ENCODE measurements at regions not wholly inside any gene's neighbourhood (a gene's known extent, or its start where the extent isn't known, plus 50 kb on each side); places are given as distances from the start of the nearest gene placed in this dataset.
"Not testable (repeated sequence)": the region's sequence is repeated elsewhere in the genome, so short reads cannot be mapped to it uniquely, and the experiment has no call there.

DNA sequence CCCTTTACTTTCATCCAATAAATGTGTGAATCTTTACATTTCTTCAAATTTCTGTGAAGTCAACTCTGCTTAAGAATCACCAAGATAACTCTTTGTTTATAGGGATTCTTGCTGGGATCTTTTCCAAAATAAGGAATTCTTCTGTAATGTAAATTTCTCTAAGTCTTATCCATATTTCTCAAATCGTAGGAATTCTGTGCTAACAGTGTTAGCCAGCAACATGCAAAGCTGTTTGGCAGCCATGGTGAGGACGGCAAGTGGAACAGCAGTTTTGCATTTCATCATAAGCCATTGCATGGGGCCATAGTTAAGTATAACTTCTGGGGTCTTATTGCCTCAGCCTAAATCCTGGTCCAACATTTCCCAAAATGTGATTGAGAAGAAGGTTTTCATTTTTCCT lies 310.5 kb upstream of the PRR16 start:
- no peak for DNase-seq

DNA sequence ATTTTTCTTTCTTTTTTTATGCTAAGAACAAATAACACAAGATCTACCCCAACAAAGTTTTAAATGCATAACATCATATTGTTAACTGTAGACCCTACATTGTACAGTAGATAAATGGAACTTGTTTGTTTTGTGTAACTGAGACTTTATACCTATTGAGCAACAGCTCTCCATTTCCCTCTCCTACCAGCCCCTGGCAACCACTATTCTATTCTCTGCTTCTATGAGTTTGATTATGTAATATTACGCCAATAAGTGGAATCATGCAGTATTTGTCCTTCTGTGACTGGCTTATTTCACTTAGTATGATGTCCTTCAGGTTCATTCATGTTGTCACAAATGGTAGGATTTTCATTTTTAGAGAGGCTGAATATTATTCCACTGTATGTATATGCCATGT lies 308.2 kb upstream of the PRR16 start:
- DNase-seq = no peak

DNA sequence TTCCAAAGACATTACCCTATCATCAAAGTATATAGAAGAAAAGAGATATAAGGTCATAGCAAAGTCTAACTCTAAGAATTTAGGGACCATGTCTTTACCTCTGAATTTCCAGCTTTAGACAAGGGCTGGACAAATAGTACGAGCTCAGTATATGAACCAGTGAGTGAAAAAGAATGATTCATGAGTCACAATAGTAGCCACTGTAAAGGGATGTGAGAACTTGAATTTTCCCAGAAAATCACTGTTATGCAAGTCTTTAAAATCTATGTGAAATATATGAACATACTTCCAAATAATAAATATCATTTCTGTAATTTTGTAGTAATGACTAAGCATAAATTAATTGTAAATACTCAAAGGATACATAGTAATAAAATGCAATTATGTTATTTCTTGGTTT lies 305.9 kb upstream of the PRR16 start:
- DNase-seq = no peak

DNA sequence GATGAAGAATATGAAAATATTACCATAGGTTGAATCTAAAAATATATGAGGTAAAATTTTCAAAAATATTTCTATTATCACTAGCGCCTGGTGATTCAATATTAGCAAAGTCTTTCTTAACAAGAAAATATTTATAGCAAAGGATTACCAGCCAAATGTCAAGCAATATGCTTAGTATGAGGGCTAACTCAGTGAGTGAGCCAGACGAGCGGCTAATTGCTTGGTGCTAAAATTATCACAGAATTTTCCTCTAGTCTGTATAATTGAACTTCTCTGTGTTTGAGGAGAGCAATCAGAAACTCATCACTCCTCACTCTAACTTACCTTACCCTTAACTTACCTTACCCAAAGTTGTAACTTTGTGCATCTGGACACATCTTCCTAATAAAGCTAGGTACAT lies 304.9 kb upstream of the PRR16 start:
- DNase-seq = no peak

DNA sequence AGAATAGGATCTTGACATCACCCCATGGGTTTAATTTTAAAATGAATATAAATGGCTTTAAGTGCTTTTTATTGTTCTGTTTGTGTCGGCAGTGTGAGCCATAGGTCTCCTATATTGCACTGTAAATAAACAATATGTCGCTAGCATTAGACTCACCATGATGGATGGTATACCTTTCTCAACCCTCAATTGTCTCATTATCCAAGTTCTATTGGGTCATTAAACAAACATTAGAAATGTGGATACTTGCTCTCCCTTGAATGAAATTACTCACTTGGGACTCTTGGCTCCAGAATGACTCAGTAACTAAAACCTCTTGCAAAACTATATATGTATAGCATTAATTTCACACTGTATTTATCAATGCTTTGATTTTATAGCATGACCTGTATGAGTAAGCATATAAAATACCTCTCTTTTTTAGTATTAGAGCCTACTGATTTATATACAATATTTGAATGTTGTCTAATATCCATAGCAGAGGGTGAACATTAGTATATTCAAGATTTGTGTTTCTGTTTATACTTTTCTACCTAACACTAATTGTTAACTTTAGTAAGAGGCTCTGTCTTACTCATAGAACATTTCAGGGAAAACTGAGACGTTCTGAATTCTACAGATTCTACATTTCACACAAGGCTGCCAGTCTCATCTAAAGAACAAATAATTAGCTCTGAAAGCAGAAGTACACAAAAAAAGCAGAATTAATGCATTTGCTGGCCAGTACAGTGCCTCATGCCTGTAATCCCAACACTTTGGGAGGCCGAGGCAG lies 303.8 kb upstream of the PRR16 start:
- no peak for DNase-seq

DNA sequence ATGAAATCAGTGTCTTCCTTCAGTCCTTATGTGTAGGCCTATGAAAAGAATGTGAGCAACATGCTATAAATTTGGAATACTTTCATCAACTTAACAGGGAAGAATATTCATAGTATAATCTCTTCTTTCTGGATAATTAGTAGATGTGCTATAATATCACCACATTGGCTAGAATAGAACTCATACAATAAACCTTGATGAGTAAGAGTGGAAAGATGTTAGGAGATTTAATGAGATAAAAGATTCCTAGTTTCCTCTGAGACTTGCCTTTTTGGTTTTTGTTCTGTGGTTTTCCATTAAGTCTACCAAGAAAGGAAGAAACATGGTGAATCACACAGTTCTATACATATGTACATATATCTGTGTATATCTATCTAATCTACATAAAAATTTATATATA lies 301.8 kb upstream of the PRR16 start:
- DNase-seq = no peak

DNA sequence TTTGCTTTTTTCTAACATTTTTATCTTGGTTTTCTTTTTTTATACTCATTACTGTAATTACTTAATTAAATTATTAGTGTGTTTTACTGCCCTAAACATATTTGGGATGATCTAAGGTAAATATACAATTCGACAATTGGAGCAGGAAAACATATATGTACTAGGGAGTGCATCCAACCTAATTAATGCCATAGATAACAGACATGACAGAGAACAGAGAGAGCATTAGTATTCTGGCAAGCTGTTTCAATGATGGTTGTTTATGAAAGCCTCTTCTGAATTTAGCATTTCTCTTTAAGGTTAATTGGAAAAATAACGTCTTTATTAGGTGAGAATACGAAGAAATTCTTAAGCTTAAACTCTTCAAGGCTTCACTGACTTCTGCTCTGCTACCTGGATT lies 300.1 kb upstream of the PRR16 start:
- no peak for DNase-seq

DNA sequence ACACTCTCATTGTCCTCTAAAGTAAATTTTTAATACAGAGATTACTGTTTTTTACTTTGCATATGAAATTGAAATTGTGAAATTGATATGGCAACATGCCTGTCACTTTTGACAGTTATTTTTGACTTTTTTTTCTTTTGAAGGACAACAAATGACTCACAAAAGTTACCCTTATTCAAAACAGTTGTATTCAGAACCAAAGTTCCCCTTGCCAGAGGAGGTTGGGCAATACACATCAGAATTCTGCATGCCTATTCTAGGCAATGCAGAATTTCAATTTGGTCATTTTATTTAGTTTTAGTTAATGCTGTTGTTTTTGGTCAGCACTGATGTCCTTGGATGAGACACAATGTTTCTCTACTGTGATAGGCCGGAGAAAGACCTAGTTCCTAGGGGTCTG lies 299.1 kb upstream of the PRR16 start:
- DNase-seq = no peak

DNA sequence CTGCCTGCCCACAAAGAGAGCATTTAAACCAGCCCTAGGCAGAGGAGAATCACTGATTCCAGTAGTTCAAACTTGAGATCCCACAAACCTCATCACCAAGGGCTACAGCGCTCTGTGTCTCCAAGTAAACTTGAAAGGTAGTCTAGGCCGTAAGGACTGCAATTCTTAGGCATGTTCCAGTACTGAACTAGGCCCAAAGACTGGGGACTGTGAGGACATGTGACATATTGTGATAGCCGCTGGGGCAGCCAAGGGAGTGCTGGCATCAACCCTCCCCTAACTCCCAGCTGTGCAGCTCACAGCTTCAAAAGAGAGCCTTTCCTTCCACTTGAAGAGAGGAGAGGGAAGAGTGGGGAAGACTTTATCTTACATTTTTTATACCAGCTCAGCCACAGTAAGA lies 291.0 kb upstream of the PRR16 start:
- no peak for DNase-seq

DNA sequence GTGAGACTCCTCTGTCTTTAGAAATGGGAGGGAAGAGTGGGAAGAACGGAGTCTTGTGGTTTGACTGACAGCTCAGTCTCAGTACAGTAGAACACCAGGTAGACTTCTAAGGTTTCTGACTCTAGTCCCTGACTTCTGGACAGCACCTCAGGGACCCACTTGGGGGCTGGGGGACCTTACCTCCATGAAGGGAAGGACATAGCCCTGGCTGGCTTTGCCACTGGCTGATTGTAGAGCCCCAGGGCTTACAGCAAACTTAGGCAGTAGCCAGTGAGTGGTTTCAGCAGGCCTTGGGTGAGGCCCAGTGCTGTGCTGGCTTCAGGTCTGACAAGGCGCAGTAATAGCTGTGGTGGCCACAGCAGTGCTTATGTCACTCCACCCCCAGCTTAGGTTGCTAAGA lies 290.0 kb upstream of the PRR16 start:
- DNase-seq = no peak

DNA sequence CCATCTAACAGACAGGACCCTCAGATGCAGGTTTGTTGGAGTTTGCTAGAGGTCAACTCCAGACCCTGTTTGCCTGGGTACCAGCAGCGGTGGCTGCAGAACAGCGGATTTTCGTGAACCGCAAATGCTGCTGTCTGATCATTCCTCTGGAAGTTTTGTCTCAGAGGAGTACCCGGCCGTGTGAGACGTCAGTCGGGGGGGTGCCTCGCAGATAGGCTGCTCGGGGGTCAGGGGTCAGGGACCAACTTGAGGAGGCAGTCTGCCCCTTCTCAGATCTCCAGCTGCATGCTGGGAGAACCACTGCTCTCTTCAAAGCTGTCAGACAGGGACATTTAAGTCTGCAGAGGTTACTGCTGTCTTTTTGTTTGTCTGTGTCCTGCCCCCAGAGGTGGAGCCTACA lies 282.9 kb upstream of the PRR16 start:
- not testable (repeated sequence) for DNase-seq

DNA sequence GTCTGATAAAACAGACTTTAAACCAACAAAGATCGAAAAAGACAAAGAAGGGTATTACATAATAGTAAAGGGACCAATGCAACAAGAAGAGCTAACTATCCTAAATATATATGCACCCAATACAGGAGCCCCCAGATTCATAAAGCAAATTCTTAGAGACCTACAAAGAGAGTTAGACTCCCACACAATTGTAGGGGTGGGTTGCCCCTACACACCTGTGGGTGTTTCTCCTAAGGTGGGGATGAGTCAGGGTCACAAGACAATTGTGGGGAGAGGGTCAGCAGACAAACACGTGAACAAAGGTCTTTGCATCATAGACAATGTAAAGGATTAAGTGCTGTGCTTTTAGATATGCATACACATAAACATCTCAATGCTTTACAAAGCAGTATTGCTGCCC lies 269.4 kb upstream of the PRR16 start:
- not testable (repeated sequence) for DNase-seq

DNA sequence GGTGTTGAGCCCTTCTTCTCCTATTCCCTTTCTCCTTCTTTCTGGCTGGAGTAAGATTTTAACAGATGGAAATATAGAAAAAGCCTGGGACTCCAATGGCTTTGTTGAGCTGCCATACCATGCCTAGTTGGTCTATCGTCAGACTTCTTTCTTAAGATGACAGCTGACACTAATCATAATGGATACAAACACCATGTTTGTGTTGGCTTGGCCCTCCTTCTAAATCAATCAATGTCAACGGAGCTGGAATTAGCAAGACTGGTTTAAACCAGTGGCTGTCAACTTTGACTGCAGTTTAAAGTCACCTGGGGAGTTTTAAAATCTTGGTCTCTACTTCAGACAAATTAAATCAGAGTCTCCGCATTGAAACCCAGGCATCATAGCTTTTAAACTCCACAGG lies 264.5 kb upstream of the PRR16 start:
- DNase-seq = no peak

DNA sequence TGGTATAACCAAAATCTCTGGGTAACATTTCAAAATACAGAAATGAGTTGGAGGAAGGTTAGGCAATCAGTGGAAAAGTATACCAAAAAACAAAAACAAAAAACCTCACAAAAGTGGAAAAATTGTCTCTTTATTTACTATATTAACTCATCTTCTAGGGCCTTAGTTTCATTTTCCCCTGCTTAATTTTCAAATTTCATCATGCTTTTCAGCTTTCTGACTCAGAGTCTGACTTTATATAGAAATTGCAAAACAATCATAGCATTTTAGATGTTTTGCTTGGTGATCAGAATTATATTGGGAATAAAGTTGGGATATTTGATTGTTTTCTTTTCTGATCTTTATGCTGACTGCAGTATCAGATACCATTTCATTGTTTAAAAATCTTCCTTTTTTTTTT lies 257.0 kb upstream of the PRR16 start:
- DNase-seq = no peak

DNA sequence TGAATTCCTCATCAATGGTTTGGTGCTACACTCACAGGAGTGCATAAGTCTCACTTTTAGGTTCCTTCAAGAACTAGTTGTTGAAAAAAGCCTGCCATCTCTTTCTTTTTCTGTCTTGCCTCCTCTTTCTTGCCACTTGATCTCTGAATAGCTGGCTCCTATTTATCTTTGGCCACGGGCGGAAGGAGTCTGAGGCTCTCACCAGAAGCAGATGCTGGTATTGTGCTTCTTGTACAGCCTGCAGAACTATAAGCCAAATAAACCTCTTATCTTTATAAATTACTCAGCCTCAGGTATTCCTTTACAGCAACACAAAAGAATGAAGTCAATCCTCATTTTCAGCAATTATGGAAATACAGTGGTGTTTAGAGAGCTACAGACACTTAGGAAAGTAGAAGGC lies 247.1 kb upstream of the PRR16 start:
- DNase-seq = no peak

DNA sequence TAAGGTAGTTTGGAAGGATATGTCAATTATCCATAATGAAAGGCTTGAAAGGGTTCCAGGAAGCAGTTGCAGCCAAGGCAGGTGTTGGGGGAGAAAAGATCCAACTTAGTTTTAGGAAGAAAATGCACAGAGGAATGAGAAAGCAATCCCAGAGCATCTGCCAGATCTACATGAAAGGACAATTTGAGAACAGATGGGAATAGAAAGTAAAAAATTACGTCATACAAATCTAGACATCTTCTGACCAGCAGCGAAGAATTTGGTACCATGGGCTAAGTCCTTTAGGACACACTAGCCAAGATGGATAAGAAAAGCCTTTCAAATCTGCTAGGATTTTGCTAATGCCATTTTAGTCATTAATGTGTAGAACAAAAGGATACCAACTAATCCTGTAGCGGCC lies 244.1 kb upstream of the PRR16 start:
- no peak for DNase-seq

DNA sequence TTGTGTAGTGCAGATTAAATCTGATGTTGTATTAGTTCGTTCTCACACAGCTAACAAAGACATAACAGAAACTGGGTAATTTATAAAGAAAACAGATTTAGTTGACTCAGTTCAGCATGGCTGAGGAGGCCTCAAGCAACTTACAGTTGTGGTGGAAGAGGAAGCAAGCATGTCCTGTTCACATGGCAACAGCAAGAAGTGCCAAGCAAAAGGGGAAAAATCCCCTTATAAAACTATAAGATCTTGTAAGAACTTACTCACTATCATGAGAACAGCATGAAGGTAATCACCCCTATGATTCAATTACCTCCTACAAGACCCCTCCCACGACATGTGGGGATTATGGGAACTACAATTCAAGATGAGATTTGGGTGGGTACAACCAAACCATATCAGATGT lies 238.6 kb upstream of the PRR16 start:
- DNase-seq = no peak

DNA sequence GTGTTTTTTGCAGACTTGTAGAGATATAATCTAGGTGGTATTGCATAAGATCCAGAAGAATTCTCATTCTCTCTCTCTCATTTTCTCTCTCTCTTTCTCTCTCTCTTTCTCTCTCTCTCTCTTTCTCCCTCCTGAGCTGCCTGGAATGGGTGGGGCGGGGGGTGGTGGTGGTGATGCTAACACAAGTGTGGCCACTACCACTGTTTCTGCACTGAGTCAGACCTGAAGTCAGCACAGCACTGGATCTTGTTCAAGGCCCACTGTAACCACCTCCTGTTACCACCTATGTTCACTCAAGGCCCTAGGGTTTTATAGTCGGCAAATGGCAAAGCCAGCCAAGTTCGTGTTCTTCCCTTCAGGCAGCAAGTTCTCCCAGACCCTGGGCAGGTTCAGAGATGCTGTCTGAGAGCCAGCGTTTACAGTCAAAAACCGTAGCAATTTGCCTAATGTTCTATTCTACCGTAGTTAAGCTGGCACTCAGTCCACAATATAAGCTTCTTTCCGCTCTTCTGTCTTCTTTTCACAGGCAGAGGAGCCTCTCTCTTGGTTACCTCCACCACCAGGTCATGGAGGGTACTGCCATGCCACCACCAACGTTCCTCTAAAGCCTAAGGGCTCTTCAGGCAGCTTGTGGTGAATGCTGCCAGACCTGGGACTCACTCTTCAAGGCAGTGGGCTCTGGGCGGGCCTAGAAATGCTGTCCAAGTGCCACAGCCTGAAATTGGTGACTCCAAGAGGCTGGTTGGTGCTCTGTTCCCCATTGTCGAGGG lies 235.7 kb upstream of the PRR16 start:
- DNase-seq = no peak

DNA sequence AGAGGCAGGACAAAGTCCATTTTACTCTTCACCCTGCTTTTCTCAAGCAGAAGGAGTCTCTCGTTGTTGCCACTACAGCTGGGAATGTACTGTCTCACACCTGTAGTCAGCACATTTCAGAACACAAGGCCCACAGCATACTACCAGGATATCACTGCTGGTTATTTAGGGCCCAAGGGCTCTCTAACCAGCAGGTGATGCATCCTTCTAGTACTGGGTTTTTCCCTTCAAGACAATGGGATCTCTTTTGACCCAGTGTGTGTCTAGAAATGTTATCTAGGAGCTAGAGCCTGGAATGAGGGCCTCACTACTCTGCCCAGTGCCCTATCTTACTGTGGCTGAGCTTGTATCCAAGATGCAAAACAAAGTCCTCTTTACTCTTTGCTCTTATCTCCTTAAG lies 235.1 kb upstream of the PRR16 start:
- DNase-seq = no peak

DNA sequence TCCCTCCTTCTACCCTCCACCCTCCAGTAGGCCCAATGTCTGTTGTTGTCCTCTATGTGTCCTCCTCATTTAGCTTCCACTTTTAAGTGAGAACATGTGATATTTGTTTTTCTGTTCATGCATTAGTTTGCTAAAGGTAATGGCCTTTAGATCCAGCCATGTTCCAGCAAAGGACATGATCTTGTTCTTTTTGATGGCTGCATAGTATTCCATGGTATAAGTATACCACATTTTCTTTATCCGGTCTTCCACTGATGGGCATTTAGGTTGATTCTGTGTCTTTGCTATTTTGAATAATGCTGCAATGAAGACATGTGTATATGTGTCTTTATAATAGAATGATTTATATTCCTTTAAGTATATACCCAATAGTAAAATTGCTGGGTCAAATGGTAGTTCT lies 232.5 kb upstream of the PRR16 start:
- DNase-seq = no peak

DNA sequence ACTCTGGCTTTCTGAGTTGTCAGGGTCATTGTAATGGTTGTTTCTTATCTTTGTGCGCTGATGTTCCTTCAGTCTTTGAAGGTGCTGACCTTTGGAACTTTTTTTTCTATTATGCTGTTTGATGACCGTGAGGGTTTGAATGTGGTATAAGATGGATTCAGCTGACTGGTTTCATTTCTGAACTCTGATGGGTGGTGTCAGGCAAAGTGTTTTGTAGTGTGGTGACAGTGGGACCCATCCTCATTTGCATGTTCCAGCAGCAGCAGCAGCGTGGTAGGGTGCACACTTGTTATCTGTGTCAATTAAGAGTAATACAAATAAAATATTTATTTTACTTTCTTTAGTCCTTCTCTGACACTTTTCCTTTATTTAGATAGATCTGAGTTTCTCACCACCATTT lies 227.7 kb upstream of the PRR16 start:
- DNase-seq = no peak

DNA sequence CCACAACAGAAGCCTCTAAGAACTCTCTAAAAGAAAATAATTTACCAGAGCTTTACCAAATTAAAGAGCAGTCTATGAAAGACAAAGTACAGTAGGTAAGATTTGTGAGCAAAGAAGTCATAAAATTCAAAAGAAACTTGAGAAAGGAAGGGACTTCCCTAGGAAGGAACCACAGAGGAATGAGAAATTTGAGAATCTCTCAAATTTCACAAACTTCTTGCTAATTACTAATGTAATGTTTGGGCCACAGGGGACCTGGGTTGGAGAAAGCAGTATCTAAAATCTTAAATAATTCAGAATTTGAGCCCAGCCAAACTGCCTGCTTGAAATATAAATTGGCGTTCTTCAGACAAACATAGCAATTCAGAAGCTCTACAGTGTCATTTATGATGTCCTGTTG lies 225.0 kb upstream of the PRR16 start:
- DNase-seq = no peak

DNA sequence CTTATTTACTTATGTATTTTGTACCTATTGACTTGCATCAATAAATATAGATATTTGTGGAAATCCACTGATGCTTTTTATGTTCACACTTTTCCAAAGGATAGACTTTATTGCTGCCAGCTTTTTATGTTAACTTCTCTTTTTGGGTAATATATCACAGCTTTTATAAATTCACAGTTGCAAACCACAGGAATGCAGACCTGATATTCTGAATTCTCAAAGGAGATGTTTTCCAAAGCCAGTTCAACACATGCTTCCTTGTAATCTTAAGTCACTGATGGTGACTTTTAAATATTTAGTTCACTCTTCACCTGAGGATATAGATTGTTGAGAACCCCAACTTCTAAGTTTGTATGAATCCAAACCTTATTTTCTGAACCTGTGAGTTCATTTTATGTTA lies 223.4 kb upstream of the PRR16 start:
- no peak for DNase-seq

DNA sequence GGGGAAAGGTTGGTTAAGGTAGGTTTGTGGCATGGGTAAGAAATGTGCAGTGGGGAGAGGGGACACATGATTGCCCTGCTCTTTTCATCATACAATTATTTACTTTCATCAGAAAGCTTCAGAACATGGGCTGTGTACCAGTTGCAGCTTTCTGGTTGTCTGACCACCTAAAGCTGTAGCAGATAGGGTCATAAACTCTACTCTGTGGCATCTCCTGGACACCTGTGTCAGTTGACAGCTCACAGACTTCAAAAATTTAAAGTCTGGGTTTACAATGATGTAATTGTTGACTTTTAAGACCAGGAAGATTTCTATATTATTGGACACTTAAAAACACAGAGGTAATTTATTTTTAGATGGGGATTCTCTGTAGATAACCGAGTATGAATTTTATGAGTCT lies 222.7 kb upstream of the PRR16 start:
- DNase-seq = no peak

DNA sequence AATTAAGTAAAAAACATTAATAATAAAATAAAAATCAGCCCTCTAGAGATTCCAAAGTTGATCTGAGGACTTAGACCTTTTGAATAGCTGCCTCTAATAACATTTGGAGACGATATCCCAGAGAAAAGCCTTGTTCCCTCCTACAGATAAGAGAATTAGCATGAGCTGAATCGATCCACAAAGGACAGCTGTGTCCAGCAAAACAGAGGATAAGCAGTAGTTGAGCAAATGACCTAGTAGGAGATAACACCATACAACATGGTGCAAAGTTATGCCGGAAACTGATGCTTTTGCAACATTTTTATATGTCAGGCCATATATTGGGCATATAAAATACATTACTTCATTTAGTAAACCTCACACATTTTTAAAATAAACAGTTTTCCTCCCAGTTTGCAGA lies 212.2 kb upstream of the PRR16 start:
- DNase-seq = no peak

All from CD4-positive, alpha-beta T cell treated with Interleukin-17A for 4 hours (primary cell).